ENCODE measurements at regions not wholly inside any gene's neighbourhood (a gene's known extent, or its start where the extent isn't known, plus 50 kb on each side); places are given as distances from the start of the nearest gene placed in this dataset.

GRCh38 chr3:153373606-153374005 is 211.6 kb downstream of the RAP2B start:
- no peak for TF ChIP-seq CTCF (conservative IDR thresholded peaks at IDR 0.05; ENCODE audit: low read length)
- TF ChIP-seq EZH2phosphoT487 (IDR thresholded peaks at IDR 0.05; ENCODE audit: borderline replicate concordance, low read depth, low read length) = no peak
